Peyer's patch (tissue), 4 donors: ENCODE measurements at regions not wholly inside any gene's neighbourhood (a gene's known extent, or its start where the extent isn't known, plus 50 kb on each side); places are given as distances from the start of the nearest gene placed in this dataset.

Source experiments
- DNase-seq, 3 donors: peaks; one replicate each; pipeline ENCODE4 v3.0.0-alpha.2; 2017 to 2019
- H3K27ac ChIP-seq, 4 donors: fragments of 200-600 bp; sonication (generic); one replicate each; pipeline ENCODE4 v1.5.1; 2016 to 2019
- H3K27me3 ChIP-seq, 2 donors: fragments of 200-600 bp; sonication (generic); one replicate each; pipeline ENCODE4 v1.5.1; 2019
- H3K36me3 ChIP-seq, 3 donors: fragments of 200-600 bp; sonication (generic); one replicate each; pipeline ENCODE4 v1.5.1; 2016 to 2019
- H3K4me1 ChIP-seq, 4 donors: fragments of 200-600 bp; sonication (generic); one replicate each; pipeline ENCODE4 v1.5.1; 2016 to 2019
- H3K4me3 ChIP-seq, 4 donors: fragments of 200-600 bp; sonication (generic); 1 replicate in 3 of 4; 2 replicates in 1 of 4; pipeline ENCODE4 v1.5.1; 2016 to 2019; ENCODE audit warnings: mild to moderate bottlenecking in 1 of 4
- H3K9me3 ChIP-seq, 4 donors: fragments of 200-600 bp; sonication (generic); one replicate each; pipeline ENCODE4 v1.5.1; 2016 to 2019; ENCODE audit warnings: mild to moderate bottlenecking in 1 of 4
- CTCF ChIP-seq, 6 experiments: fragments of 450-650 bp in 4 of 6; fragments of 200-600 bp in 2 of 6; sonication (generic) in 1 of 6; IDR thresholded peaks; one replicate each; pipeline ENCODE4 v1.5.1; 2017 to 2019; ENCODE audit warnings: antibody characterized with exemption in 6 of 6, mild to moderate bottlenecking in 3 of 6, moderate library complexity in 1 of 6
- POLR2A ChIP-seq, 2 donors: fragments of 450-650 bp; IDR thresholded peaks; one replicate each; pipeline ENCODE4 v1.5.1; 2017; ENCODE audit warnings: antibody characterized with exemption in 2 of 2, mild to moderate bottlenecking in 2 of 2, moderate library complexity in 2 of 2

GRCh38 chr9:89991204-89991790, 386.5 kb downstream of the GADD45G start:
- no peak overlapping the region for H3K27ac ChIP-seq
- peaks cover 0 to 25% (median 2%) of the 10 kb centered on the region in 4 donors for H3K4me1 ChIP-seq
- TF ChIP-seq POLR2A (IDR thresholded peaks at IDR 0.05) (no peak), CTCF (IDR thresholded peaks at IDR 0.05) (no peak)
- no peaks in the 10 kb centered on the region for H3K9me3 ChIP-seq
- H3K36me3 ChIP-seq = no peaks in the 10 kb centered on the region
- DNase-seq = no peak
- H3K4me3 ChIP-seq = no peak overlapping the region
- H3K27me3 ChIP-seq = no peaks in the 10 kb centered on the region

GRCh38 chr9:89992326-89993198, 387.8 kb downstream of the GADD45G start:
- H3K27me3 ChIP-seq = no peaks in the 10 kb centered on the region
- H3K4me3 ChIP-seq = no peak overlapping the region
- DNase-seq = no peak
- H3K27ac ChIP-seq = peak overlapping the region in 1 of 4 donors; percentile 82
- TF ChIP-seq POLR2A (IDR thresholded peaks at IDR 0.05) = no peak
- TF ChIP-seq CTCF (IDR thresholded peaks at IDR 0.05) = no peak
- no peaks in the 10 kb centered on the region for H3K9me3 ChIP-seq
- no peaks in the 10 kb centered on the region for H3K36me3 ChIP-seq
- H3K4me1 ChIP-seq = peaks cover 0 to 37% (median 2%) of the 10 kb centered on the region in 4 donors

- Histone ChIP-seq H3K9me3 (no peaks in the 10 kb centered on the region), H3K36me3 (no peaks in the 10 kb centered on the region), H3K4me3 (no peak overlapping the region), H3K27me3 (no peaks in the 10 kb centered on the region), H3K27ac (peak overlapping the region in 3 of 4 donors; percentile 46 to 82 (median 78)), H3K4me1 (peaks cover 0 to 46% (median 3%) of the 10 kb centered on the region in 4 donors)
- peak; percentile 9 for TF ChIP-seq POLR2A (IDR thresholded peaks at IDR 0.05)
- TF ChIP-seq CTCF (IDR thresholded peaks at IDR 0.05) = no peak
- peak in 2 of 3 donors; percentile 72 to 83 for DNase-seq
Observed at GRCh38 chr9:89993678-89994630, 389.1 kb downstream of the GADD45G start.

- no peaks in the 10 kb centered on the region for H3K27me3 ChIP-seq
Observed at GRCh38 chr9:89994988-89995613, 390.3 kb downstream of the GADD45G start.

More at GRCh38 chr9:89994988-89995613, 390.3 kb downstream of the GADD45G start:
- DNase-seq = no peak
- TF ChIP-seq POLR2A (IDR thresholded peaks at IDR 0.05) (no peak), CTCF (IDR thresholded peaks at IDR 0.05) (no peak)
- peak overlapping the region in 3 of 4 donors; percentile 2 to 82 (median 78) for H3K27ac ChIP-seq
- H3K4me1 ChIP-seq = peaks cover 8 to 56% (median 9%) of the 10 kb centered on the region in 4 donors
- no peaks in the 10 kb centered on the region for H3K36me3 ChIP-seq
- H3K4me3 ChIP-seq = no peak overlapping the region
- no peaks in the 10 kb centered on the region for H3K9me3 ChIP-seq
